ENCODE measurements at regions not wholly inside any gene's neighbourhood (a gene's known extent, or its start where the extent isn't known, plus 50 kb on each side); places are given as distances from the start of the nearest gene placed in this dataset.
"Not testable (repeated sequence)": the region's sequence is repeated elsewhere in the genome, so short reads cannot be mapped to it uniquely, and the experiment has no call there.

DNA sequence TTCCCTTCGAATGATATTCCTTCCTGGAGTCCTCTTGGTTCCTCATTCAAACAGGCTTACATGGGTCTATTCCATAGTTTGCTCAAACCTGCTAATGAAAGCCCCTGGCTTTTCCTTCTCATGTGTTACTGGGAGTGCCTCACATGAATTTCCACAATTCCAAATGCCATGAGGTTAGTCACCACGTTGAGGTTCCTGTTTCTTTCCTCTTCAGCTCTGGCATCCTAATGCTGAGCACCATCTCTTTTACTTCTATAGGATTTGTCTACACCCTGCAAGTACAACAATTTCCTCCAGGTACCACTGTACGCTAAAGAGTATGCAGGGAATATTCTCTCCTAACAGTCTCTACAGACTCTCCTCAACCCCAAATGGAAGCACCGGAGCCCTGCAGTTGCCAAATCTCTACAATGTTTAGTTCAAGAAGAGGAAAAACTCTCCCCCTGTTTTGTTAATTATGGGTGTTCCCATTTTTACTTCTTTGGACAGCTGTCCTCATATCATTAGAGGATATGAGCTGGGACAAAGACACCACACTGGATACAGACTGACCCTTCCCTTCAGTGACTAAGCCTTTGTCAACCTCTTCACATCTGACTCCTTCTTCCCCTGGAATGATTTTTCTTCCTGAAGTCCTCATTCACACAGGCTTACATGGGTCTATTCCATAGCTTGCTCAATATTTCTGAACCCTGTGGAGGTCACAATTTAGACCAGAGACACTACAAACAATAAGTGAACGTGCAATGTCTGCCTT, 145.8 kb upstream of the BET1 start:
- Histone ChIP-seq H3K36me3 (no peaks in the 10 kb centered on the region), H3K4me3 (no peak overlapping the region), H3K9me3 (no peaks in the 10 kb centered on the region), H3K27me3 (no peaks in the 10 kb centered on the region)
- DNase-seq: no peak

DNA sequence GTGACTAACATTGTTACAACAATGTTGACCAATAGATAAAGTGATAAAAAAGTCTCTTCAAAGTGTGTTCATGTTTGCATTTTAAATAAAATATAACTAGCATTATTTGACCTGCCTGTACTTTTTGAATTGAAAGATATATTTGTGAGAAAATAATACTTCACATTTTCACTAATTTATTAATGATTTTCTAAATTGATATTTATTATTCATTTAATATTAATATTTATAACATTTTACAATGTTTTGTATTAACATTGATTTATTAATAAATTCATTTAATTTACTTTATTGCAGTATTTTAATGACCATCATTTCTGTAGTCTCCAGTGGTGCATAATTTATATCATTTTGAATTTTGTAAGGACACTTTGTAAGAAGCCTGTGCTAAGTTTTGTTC, 150.0 kb upstream of the BET1 start:
- H3K9me3 ChIP-seq: no peaks in the 10 kb centered on the region
- no peaks in the 10 kb centered on the region for H3K36me3 ChIP-seq
- no peak for DNase-seq

DNA sequence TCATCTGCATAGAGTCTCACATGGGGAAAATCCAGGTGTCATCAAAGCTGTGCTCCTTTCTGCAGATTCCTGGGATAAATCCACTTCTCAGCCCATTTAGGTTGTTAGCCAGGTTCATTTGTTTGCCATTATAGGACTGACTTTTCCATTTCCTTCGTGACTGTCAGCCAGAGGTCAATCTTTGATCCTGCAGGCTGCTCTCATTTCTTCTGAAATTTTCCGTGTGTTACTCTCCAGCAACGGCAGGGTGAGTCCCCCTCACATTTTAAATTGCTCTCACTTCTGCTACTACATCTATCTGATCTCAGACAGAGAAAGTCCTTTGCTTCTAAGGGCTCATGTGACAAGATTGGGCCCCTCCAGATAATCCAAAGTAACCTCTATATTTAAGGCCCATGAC, 150.7 kb upstream of the BET1 start:
- Histone ChIP-seq H3K9me3 (no peaks in the 10 kb centered on the region), H3K27me3 (no peaks in the 10 kb centered on the region), H3K4me3 (no peak overlapping the region), H3K36me3 (no peaks in the 10 kb centered on the region)
- DNase-seq: no peak

More for the DNA sequence above, 150.0 kb upstream of the BET1 start:
- H3K4me3 ChIP-seq: no peak overlapping the region
- no peaks in the 10 kb centered on the region for H3K27me3 ChIP-seq

- H3K9me3 ChIP-seq, H3K4me3 ChIP-seq, DNase-seq, H3K27me3 ChIP-seq, H3K36me3 ChIP-seq: not testable (repeated sequence)
These were observed 153.6 kb upstream of the BET1 start for GRCh38 chr7:94157659-94158306.

- Histone ChIP-seq H3K36me3 (no peaks in the 10 kb centered on the region), H3K27me3 (no peaks in the 10 kb centered on the region), H3K4me3 (no peak overlapping the region), H3K9me3 (no peaks in the 10 kb centered on the region)
- no peak for DNase-seq
These were observed 156.7 kb upstream of the BET1 start for GRCh38 chr7:94160719-94161435.

- H3K27me3 ChIP-seq: no peaks in the 10 kb centered on the region
- no peaks in the 10 kb centered on the region for H3K9me3 ChIP-seq
- DNase-seq: no peak
- H3K36me3 ChIP-seq: no peaks in the 10 kb centered on the region
- H3K4me3 ChIP-seq: no peak overlapping the region
These were observed 157.3 kb upstream of the BET1 start for GRCh38 chr7:94161476-94161875.

DNA sequence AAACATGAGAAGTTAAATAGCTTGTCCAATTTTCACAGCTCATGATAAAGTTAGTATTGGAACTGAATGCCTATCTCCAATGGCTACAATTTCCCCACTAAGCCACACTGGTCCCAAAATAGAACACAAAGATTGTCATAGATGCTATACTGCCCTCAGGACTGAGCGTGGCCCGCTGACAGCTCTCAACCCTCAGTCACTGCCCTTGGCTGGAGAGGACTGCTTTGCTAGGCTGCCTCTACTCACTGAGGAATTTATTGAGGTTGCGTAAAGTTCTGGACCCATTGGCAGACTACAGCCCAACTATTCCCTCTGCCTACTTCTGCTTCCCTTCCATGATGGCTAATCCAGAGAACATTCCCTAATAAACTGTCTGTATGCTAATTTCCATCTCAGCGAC, 165.5 kb upstream of the BET1 start:
- no peak for DNase-seq
- no peaks in the 10 kb centered on the region for H3K27me3 ChIP-seq

DNA sequence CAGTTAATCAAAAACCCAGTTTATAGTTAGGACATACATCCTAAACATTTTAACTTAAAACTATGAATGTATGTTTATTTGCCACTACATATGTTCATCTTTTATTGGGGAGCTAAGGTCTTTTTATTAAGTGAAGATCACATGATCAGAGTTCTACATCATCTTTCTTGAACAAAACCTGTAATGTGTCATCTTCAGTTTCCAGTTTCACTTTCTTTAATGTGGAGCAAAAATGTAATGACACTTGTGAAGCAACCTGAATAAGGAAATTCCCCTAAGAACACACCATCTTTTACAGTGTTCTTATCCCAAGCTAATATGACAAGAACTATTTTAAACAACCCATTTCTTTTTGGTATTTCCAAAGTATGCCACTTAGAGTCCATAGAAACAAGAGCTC, 166.7 kb upstream of the BET1 start:
- Histone ChIP-seq H3K27me3 (no peaks in the 10 kb centered on the region), H3K4me3 (no peak overlapping the region)
- DNase-seq: no peak

More for the DNA sequence above, 165.5 kb upstream of the BET1 start:
- Histone ChIP-seq H3K4me3 (no peak overlapping the region), H3K9me3 (no peaks in the 10 kb centered on the region), H3K36me3 (no peaks in the 10 kb centered on the region)

GRCh38 chr7:94173436-94173835, 169.3 kb upstream of the BET1 start:
- no peak for DNase-seq
- no peaks in the 10 kb centered on the region for H3K36me3 ChIP-seq
- no peaks in the 10 kb centered on the region for H3K9me3 ChIP-seq
- no peak overlapping the region for H3K4me3 ChIP-seq
- H3K27me3 ChIP-seq: no peaks in the 10 kb centered on the region

More for the DNA sequence above, 166.7 kb upstream of the BET1 start:
- Histone ChIP-seq H3K36me3 (no peaks in the 10 kb centered on the region), H3K9me3 (no peaks in the 10 kb centered on the region)

DNA sequence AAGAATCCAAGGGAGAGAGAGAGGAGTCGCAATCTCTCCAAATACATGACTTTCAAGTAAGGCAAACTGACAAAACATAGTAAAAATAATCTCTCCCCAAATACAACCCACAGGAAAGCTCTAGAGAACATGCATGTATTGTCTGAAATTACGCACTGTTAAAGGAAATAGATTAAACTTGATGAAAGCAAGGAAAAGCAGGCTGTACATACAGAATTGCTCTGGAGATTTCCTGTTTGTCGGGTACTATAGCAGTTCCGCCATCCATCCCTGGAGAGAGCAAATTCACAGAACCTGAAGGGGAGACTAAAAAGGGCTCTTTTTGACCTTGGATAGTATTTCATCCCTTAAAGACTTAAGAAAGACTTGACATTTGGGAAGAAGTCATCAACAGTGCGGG, 170.2 kb upstream of the BET1 start:
- Histone ChIP-seq H3K4me3 (no peak overlapping the region), H3K36me3 (no peaks in the 10 kb centered on the region), H3K27me3 (no peaks in the 10 kb centered on the region), H3K9me3 (no peaks in the 10 kb centered on the region)
- DNase-seq: no peak

DNA sequence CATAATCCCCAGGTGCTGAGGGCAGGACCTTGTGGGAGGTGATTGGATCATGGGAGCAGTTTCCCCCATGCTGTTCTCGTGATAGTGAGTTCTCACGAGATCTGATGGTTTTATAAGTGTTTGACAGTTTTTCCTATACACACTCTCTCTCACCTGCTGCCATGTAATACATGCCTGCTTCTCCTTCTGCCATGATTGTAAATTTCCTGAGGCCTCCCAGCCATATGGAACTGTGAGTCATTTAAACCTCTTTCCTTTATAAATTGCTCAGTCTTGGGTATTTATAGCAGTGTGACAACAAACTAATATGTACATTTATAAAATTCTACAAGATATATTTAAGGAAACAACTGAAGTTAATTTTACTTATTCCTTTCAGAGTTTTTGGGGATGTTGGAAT, 170.8 kb upstream of the BET1 start:
- no peak overlapping the region for H3K4me3 ChIP-seq
- H3K27me3 ChIP-seq: no peaks in the 10 kb centered on the region
- no peak for DNase-seq
- H3K9me3 ChIP-seq: no peaks in the 10 kb centered on the region
- no peaks in the 10 kb centered on the region for H3K36me3 ChIP-seq

GRCh38 chr7:94176694-94177200, 172.6 kb upstream of the BET1 start:
- H3K4me3 ChIP-seq: no peak overlapping the region
- H3K9me3 ChIP-seq: no peaks in the 10 kb centered on the region
- no peaks in the 10 kb centered on the region for H3K27me3 ChIP-seq
- DNase-seq: no peak
- H3K36me3 ChIP-seq: no peaks in the 10 kb centered on the region

DNA sequence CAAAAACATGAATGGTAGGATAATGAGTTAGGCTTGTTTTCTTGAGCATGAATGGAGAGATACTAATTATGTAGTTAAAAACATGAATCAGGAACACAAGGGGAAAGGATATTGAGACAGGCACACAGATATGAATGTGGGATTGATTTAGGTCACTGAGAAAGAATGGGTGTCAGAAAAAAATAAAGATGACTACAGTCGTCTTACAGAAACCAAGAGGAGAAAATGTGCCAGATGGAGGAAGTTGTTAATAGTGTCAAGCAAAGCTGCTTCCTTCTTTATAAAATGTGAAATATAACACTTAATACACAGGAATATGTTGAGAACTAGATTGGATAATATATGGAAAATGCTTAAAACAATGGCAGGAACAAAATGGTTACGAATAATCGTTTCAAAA, 173.3 kb upstream of the BET1 start:
- Histone ChIP-seq H3K36me3 (no peaks in the 10 kb centered on the region), H3K4me3 (no peak overlapping the region), H3K9me3 (no peaks in the 10 kb centered on the region), H3K27me3 (no peaks in the 10 kb centered on the region)
- no peak for DNase-seq

- no peaks in the 10 kb centered on the region for H3K9me3 ChIP-seq
- DNase-seq: no peak
- no peak overlapping the region for H3K4me3 ChIP-seq
- no peaks in the 10 kb centered on the region for H3K36me3 ChIP-seq
- H3K27me3 ChIP-seq: no peaks in the 10 kb centered on the region
These were observed 174.1 kb upstream of the BET1 start for GRCh38 chr7:94178230-94178629.

DNA sequence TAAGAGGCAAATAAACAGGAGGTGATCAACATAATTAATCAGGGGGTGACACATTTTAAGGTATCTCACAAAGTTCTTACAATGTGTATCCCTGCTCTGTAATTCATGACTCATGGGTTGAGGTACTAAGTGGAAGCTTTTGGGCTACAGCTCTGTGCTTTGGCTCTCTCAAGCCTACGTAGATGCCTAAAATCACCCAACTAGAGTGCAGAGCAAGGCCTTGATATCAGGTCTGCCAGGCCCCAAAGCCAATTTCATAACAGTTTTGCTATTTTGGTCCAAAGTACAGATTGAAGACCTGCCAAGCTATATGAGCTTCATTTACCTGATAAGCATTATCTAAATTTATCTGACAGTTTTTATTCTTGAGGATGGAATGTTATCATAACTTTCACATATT, 175.3 kb upstream of the BET1 start:
- no peak overlapping the region for H3K4me3 ChIP-seq
- no peaks in the 10 kb centered on the region for H3K9me3 ChIP-seq
- H3K36me3 ChIP-seq: no peaks in the 10 kb centered on the region
- DNase-seq: no peak
- H3K27me3 ChIP-seq: no peaks in the 10 kb centered on the region

DNA sequence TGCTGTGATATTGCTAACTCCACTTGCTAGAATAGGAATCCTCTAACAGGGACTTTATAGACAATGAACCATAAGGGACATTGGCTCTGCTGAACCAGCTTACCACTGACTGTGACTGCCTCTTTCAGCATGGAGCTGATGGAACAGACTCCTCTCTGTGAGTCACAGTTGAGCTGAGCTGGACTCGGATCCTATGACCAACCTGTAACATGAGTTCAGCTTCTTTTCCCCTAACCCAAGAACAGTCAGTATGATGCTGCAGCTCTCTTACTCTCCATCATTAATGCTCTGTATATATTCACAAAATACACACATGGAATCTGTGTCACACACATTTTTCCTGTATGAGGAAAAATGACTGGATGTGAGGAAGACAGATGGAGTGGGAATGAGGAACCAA, 177.9 kb upstream of the BET1 start:
- Histone ChIP-seq H3K4me3 (no peak overlapping the region), H3K9me3 (no peaks in the 10 kb centered on the region), H3K27me3 (no peaks in the 10 kb centered on the region), H3K36me3 (no peaks in the 10 kb centered on the region)
- DNase-seq: peak; percentile 65

DNA sequence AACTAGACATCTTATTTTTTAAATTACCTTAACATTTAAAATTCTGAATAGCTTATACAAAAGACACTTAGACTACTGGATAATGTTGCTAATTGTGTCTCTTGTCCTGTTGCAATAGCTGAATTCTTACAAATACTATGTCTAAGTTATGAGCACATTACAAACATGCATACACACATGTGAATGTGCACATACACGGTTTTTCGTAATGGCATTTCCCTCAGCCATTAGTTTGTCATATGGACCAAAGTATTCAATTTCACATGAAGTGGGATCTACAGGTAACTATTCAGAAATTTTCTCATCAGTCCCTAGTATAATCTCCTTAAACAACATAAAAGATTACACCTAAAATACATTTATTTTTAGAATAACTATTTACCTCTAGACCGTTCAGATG, 178.6 kb upstream of the BET1 start:
- H3K36me3 ChIP-seq: no peaks in the 10 kb centered on the region
- no peaks in the 10 kb centered on the region for H3K9me3 ChIP-seq
- H3K4me3 ChIP-seq: no peak overlapping the region
- no peaks in the 10 kb centered on the region for H3K27me3 ChIP-seq
- no peak for DNase-seq

All from MG63 (cell line).